HG03432 (cell line): ENCODE measurements at regions not wholly inside any gene's neighbourhood (a gene's known extent, or its start where the extent isn't known, plus 50 kb on each side); places are given as distances from the start of the nearest gene placed in this dataset.
"Not testable (repeated sequence)": the region's sequence is repeated elsewhere in the genome, so short reads cannot be mapped to it uniquely, and the experiment has no call there.

Experiments used
- ATAC-seq: cut with Tn5 transposase; IDR thresholded peaks from one replicate; pipeline ENCODE4 v1.9.1; 2021; ENCODE audit warnings: mild to moderate bottlenecking, moderate library complexity; ENCODE audit not compliant: unreplicated experiment

DNA sequence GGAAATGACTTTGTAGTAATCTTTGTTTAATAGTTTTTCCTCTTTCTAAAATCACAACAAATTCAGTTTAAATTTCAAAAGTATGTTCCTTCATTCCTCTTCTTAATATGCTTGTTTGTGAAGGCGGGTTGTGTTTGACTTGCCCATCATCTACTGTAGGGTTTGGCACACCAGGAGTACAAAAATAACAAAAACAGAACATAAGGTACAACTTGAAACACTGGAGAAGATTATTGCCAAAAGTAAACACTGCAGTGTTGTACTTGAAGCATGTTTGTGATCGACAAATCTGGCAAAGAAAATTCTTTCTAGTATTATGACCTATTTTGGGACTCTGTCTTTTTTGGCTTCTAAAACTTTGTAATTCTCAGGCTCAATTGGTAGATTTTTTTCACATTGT is 518.6 kb downstream of the SLITRK5 start:
- ATAC-seq = no peak

DNA sequence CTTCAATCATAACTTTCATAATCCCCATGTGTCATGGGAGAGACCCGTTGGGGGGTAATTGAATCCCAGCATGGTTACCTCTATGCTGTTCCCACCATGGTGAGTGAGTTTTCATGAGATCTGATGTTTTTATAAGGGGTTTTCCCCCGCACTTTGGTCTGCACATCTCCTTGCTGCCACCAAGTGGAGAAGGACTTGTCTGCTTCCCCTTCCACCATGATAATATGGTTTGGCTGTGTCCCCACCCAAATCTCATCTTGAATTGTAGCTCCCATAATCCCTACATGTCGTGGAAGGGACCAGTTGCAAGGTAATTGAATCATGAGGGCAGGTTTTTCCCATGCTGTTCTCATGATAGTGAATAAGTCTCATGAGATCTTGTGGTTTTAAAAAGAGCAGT is 524.9 kb downstream of the SLITRK5 start:
- no peak for ATAC-seq

DNA sequence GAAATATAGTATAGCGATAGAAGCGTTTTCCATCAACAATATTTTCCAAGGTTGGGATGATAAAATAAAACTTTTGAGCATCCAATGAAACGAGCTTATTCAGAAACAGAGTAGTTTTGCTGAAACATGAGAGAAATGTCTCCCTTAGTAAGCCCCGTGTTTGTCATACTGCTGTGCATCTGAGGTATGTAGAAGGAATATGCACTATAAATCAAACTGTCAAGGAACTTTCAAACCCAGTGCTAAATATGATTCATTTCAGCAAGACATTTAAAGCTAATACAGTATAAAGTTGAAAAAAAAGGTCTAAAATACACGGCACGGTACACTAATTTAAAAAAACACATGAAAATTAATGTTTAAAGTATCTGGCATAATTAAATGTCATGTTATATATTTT is 546.2 kb downstream of the SLITRK5 start:
- ATAC-seq = no peak

DNA sequence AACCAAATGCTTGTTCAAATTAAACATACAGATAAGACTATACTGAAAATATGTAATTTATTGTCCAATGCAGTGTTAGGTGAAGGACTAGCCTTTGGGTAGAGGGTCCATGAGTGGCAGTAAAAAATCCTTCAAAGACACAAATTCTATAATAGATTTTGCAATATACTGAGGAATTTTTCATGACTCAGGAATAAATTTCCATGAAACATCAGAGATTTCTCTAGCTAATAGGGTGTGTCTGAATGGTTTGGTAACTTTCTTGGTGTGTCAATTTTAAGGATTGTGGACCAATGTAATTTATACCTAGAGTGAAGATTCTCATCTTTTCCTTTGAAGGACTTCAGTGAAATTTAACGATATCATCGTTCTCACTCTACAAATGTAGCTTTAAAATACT is 546.7 kb downstream of the SLITRK5 start:
- no peak for ATAC-seq

DNA sequence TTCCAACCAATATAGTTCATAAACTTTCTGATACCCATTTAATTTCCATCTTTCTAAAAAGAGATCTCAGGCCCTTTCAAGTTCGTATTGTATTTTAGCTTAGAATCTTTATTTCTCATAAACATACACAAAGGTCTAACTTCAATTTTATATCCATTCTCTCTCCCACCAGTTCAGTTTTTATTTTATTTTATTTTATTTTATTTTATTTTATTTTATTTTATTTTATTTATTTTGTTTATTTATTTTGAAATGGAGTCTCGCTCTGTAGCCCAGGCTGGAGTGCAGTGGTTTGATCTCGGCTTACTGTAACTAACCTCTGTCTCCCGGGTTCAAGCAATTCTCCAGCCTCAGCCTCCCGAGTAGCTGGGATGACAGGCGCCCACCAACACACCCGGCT is 552.8 kb downstream of the SLITRK5 start:
- no peak for ATAC-seq

DNA sequence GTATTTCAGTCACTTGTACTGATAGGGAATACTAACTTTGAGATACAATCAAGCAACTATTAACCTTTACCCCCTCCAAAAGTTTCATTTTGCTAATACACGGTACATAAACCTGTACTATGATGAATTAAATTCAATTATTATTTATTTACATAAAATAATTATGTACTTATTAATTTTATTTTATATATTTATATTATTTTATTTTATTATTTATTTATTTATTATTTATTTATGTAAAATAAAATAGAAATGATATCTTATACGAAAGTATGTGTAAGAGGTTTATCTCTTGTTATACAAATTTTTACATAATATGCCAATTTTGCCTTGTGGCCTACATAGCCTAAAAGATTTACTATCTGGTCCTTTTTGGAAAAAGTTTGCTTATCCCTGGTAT is 564.3 kb downstream of the SLITRK5 start:
- ATAC-seq = no peak

DNA sequence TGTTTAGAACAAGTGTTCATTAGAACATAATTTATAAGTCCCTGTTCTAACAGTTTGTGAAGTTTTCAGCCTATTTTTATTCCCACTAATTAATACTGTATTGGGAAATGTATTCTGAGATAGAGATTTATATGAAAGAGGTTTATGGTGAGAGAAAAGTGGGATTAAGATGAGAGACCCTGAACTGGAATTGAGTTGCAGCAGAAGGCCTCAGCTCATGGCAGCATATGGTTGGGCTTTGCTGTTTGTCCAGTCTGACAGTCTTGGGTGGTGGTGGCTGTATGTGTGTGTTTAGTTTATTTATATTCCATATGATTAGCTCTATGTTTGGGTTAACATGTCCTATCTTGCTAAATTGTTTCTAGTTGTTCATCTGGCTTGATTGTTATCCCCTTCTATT is 575.1 kb downstream of the SLITRK5 start:
- no peak for ATAC-seq

DNA sequence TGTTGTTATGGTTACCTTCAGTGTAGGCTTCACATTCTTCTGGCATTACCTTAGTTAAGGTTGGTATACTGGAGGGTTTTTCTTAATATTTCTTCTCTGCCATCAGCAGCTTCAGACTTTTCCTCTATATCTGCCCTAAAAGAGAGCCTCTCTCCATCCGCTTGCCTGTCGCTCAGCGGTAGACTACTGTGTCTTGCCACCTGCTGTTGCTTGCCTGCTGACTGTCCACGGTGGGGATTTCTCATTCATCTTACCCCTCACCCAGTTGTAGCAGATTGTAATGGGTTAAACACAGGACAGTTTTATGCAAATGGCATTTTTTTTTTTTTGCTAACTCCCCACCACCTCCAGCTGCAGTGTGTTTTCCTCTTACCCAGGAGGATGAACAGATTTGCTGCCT is 577.2 kb downstream of the SLITRK5 start:
- no peak for ATAC-seq

DNA sequence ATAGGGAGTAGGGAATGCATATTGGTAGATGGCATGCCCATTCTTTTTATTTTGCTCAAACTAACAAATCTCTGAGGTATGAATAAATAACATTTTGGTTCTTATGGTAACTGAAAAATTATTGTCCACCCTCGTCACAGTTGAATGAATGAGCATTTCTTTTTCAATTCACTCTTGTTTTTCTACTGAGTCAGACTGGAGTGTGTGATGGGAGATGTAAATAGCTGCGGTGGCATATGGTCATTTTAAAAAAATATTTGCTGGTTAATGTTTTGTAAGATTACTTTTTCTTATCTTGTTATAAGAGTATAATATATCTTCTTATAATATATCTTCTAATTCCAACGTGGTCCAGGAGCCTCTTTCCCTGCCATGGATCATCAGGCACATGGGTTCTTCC is 586.5 kb downstream of the SLITRK5 start:
- no peak for ATAC-seq

DNA sequence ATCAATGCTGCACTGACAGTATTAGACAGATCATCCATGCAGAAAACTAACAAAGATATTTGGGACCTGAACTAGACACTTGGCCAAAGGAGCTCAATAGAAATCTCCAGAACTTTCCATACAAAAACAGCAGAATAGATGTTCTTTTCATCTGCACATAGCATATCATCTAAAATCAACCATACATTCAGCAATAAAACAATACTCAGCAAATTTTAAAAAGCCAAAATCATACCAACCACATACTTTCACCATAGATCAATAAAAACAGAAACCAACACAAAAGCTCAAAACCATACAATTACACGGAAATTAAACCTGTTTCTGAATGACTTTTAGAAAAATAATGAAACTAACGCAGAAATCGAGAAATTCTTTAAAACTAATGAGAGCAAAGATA is 592.6 kb downstream of the SLITRK5 start:
- ATAC-seq = no peak

DNA sequence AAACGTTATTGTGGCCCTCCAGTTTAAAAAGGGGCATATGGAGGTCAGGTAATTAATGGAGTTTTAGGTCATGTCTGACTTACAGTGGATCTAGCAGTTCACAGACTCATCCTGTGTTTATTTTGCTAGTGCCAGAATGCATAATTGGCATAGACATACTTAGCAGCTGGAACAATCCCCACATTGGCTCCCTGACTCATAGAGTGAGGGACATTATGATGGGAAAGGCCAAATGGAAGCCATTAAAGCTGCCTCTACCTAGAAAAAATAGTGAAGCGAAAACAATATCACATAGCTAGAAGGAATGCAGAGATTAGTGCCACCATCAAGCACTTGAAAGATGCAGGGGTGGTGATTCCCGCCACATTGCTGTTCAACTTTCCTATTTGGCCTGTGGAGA is 610.7 kb downstream of the SLITRK5 start:
- no peak for ATAC-seq

DNA sequence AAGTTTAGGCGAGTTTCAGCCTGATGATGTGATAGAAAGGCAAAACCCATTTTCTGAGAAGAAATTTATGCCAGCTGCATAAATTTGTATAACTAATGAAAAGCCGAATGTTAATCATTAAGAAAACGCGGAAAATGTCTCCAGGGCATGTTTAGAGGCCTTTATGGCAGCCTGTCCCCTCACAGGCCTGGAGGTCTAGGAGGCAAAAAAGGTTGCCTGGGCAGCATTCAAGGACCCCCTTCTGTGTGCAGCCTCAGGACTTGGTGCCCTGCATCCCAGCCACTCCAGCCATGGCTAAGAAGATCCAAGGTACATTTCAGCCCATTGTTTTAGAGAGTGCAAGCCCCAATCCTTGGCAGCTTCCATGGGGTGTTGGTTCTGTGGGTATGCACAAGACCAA is 614.2 kb downstream of the SLITRK5 start:
- no peak for ATAC-seq

DNA sequence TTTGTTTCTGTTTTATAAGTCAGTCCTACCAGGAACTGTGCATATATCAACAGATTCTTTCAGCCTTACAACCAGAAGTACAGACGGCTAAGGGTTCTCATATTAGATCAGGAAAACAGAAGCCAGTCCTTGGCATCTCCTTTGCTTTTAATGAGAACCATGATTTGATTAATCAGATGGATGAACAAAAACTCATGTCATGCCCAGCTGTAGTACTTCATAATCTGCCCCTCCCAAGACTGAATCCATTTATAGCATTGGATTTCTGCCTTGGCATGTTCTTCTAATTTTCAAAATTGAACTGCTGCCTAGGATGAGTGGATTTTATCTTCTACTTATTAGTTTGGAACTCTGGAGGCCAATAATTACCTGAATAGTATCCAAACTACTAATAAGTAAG is 617.2 kb downstream of the SLITRK5 start:
- no peak for ATAC-seq

DNA sequence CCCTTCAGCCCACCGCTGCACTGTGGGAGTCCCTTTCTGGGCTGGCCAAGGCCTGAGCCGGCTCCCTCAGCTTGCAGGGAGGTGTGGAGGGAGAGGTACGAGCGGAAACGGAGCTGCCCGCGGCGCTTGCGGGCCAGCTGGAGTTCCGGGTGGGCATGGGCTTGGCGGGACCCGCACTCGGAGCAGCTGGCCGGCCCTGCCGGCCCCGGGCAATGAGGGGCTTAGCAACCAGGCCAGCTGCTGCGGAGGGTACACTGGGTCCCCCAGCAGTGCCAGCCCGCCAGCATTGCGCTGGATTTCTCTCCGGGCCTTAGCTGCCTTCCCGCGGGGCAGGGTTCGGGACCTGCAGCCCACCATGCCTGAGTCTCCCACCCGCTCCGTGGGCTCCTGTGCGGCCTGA is 620.6 kb downstream of the SLITRK5 start:
- not testable (repeated sequence) for ATAC-seq

DNA sequence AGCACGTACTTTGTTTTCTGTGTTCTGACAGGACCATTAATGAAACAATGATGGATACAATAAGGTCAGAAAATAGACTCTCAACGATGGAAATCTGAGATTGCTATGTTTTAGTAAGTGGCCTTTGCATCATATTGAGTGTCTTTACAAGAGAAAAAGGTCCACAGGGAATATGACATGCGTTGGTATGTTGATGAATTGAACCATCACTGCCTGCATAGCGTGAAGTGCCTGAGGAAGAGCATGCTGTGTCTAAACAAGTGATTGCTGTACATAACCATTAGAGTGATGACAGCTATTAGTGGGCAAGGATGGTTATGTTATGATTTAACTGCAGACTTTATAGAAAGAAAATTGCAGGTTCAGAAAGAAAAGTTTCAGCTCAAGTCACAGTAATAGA is 623.2 kb downstream of the SLITRK5 start:
- ATAC-seq = no peak

DNA sequence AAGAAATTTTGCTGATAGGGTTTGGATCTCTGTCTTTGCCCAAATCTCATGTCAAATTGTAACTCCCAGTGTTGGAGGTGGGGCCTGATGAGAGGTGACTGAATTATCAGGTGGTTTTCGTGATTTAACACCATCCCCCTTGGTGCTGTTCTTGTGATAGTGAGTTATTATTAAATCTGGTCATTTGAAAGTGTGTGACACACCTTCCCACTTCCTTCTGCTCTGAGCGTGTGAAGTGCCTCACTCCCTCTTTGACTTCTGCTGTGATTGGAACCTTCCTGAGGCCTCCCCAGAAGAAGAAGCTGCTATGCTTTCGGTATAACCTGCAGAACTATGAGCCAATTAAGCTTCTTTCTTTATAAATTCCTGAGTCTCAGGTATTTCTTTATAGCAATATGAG is 632.0 kb downstream of the SLITRK5 start:
- ATAC-seq = no peak

DNA sequence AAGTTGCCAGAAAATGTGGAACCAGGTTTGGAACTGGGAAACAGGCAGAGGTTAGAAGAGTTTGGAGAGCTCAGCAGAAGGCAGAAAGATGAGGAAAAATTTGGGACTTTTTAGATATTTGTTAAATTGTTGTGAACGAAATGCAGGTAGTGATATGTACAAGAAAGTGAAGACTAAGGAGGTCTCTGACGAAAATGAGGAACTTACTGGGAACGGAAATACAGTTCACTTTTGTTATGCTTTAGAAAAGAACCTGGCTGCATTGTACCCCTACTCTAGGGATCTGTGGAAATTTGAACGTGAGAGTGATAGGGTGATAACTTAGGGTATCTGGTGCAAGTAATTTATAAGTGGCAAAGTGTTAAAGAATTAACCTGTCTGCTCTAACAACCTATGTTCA is 632.4 kb downstream of the SLITRK5 start:
- no peak for ATAC-seq

DNA sequence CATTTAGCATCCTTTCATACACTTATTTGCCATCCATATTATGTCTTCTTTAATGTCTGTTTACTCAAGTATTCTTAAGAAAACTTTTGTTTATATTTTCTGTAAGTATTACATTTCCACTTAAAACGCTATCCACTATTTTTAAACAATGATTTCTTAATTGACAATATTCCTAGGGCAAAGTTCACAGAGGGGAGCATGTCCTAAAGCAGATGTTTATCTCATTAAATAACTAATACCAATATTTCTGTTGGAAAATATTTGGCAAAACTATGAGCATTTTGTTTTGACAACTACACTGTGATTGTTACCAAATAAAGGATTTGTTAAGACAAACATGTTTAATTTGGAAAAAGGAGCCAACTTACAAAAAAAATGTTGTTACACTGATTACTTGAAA is 643.3 kb downstream of the SLITRK5 start:
- ATAC-seq = no peak

DNA sequence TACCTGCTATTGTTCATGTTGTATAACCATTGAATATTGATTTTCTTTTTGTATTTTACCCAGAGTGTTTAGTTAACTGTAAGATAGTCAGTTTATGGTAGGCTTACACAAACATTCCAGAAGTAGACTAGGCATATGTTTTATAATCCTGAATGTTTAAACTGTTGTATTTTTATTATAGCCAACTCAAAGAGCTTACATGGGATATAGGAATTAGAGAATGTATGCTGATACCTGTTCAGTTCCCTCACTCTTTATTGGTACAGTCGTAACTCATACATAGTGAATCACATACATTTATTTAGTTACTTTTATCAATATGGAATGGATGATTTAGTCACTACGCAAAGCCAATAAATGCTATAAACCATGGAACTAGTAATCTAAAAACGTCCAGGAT is 657.9 kb downstream of the SLITRK5 start:
- no peak for ATAC-seq

DNA sequence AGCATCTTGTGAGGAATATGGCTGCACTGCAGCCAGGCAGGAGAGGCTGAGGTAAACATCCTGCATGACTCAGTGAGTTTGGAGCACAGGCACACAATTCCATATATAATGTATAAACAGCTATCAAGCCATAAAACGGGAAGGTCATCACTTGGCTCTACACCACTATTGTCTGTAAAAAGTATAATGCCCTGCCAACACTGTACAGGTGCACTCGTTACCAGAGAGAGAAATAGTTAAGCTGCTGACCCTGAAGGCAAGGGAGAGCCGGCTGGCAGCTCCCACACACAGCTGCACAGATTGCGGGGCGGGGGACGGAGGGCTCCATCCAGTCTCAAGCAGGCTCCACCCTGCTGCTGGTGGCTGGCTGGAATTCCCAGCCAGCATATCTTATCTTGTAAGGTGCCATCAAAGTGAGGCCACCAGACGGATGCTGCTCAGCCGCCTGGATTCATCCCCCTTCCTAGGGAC is 668.1 kb downstream of the SLITRK5 start:
- no peak for ATAC-seq

DNA sequence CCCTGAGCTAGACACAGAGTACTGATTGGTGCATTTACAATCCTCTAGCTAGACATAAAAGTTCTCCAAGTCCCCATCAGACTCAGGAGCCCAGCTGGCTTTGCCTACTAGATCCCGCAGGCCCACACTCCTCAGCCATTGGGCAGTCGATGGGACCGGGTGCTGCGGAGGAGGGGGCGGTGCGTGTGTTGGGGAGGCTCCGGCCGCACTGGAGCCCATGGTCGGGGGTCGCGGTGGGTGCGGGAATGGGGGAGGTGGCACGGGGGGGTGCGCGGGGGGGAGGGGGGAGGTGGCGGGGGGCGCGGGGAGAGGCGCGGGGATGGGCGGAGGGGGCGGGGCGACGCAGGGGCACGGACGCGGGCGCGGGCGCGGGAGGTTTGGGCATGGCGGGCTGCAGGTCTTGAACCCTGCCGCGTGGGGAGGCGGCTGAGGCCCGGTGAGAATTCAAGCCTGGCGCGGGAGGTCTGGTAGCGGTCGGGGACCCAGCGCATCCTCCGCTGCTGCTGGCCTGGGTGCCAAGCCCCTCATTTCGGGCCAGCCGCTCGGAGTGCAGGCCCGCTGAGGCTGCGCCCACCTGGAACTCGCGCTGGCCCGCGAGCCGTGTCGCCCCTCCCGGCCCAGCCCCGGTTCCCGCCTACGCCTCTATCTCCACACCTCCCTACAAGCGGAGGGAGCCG is 674.1 kb downstream of the SLITRK5 start:
- no peak for ATAC-seq

DNA sequence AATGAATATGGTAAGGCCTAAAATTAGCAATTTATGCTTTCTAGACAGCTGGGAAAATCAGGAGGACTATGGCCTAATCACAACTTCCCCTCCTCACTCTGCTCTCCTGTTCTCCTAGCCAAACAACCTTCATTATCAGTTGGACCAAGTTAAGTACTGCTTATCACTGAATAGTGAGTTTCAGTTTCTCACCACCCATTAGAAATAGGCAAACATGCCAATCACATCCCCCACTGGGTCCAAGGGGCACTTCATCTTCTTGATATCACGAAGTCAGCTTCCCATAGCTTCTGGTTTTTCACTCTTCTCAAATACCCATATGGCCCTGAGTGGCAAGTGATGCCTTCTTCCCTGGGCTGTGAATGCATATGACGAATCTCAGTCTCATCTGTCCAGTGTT is 689.6 kb downstream of the SLITRK5 start:
- no peak for ATAC-seq

DNA sequence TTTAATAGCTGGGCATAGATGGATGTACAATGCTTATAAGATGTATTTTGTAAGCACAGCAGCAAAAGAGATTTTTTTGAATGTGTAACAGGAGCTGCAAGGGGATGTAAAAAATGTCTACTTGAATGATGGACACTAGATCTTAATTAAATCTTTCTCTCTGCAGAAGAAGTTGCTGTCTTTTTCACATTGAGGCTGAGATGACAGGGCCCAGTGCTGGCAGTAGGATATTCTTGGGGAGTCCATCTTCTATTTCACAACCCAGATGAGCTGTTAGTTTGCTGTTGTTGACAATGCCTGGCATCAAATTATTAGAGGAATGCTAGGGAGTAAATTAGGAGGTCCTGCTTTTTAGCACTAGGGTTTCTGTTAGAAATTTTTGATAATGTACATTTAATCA is 698.7 kb downstream of the SLITRK5 start:
- no peak for ATAC-seq
